Gastroesophageal sphincter (tissue), 4 donors: ENCODE measurements at regions not wholly inside any gene's neighbourhood (a gene's known extent, or its start where the extent isn't known, plus 50 kb on each side); places are given as distances from the start of the nearest gene placed in this dataset.

ENCODE experiments used
- ATAC-seq: fragments of 150-250 bp; one replicate; pipeline ENCODE4 v1.9.1; 2016; ENCODE audit warnings: mild to moderate bottlenecking, moderate library complexity
- H3K27ac ChIP-seq, 4 donors: fragments of 200-600 bp; sonication (generic) in 3 of 4; 1 replicate in 3 of 4; 2 replicates in 1 of 4; pipeline ENCODE4 v1.5.1; 2016 to 2019
- H3K27me3 ChIP-seq: fragments of 200-600 bp; sonication (generic); one replicate; pipeline ENCODE4 v1.5.1; 2019
- H3K36me3 ChIP-seq, 2 donors: fragments of 200-600 bp; sonication (generic); one replicate each; pipeline ENCODE4 v1.5.1; 2019; ENCODE audit warnings: control low read depth in 1 of 2
- H3K4me1 ChIP-seq, 3 donors: fragments of 200-600 bp; sonication (generic); 1 replicate in 2 of 3; 2 replicates in 1 of 3; pipeline ENCODE4 v1.5.1; 2016 to 2019; ENCODE audit warnings: control low read depth in 2 of 3
- H3K4me3 ChIP-seq, 2 donors: fragments of 200-600 bp; sonication (generic); one replicate each; pipeline ENCODE4 v1.5.1; 2019; ENCODE audit warnings: mild to moderate bottlenecking in 1 of 2, moderate library complexity in 1 of 2
- H3K9me3 ChIP-seq, 3 donors: fragments of 200-600 bp; sonication (generic); one replicate each; pipeline ENCODE4 v1.5.1; 2017 to 2019; ENCODE audit warnings: control low read depth in 2 of 3
- EP300 ChIP-seq: sonication (generic); formaldehyde crosslinking; IDR thresholded peaks from one replicate; pipeline ENCODE4 v1.6.1; 2017; ENCODE audit warnings: antibody characterized with exemption, mild to moderate bottlenecking
- POLR2A ChIP-seq, 2 donors: fragments of 450-650 bp; IDR thresholded peaks; one replicate each; pipeline ENCODE4 v1.6.1; 2017; ENCODE audit warnings: antibody characterized with exemption in 2 of 2, mild to moderate bottlenecking in 2 of 2, moderate library complexity in 1 of 2
- POLR2AphosphoS5 ChIP-seq: sonication (generic); formaldehyde crosslinking; IDR thresholded peaks from one replicate; pipeline ENCODE4 v1.6.1; 2017; ENCODE audit warnings: antibody characterized with exemption
- WGBS, 2 donors: methylation state at CpG; one replicate each; pipeline ENCODE4 v1.1.5; 2018; ENCODE audit warnings: low coverage in 1 of 2; 5-methylcytosine and 5-hydroxymethylcytosine counted together
- TF ChIP-seq, protein P1 (sequence below), 4 experiments: fragments of 200-600 bp in 2 of 4; fragments of 450-650 bp in 2 of 4; sonication (generic) in 1 of 4; IDR thresholded peaks; one replicate each; pipeline ENCODE4 v1.5.1; 2017 to 2019; ENCODE audit warnings: antibody characterized with exemption in 4 of 4, mild to moderate bottlenecking in 2 of 4, moderate library complexity in 2 of 4

GRCh38 chr20:43787937-43788336 lies 61.1 kb upstream of the GTSF1L start:
- Histone ChIP-seq H3K4me1 (no peaks in the 10 kb centered on the region), H3K4me3 (no peak overlapping the region), H3K9me3 (peaks cover 0 to 4% (median 2%) of the 10 kb centered on the region in 3 donors), H3K36me3 (no peaks in the 10 kb centered on the region), H3K27me3 (no peaks in the 10 kb centered on the region), H3K27ac (no peak overlapping the region)
- TF ChIP-seq, protein P1, sequence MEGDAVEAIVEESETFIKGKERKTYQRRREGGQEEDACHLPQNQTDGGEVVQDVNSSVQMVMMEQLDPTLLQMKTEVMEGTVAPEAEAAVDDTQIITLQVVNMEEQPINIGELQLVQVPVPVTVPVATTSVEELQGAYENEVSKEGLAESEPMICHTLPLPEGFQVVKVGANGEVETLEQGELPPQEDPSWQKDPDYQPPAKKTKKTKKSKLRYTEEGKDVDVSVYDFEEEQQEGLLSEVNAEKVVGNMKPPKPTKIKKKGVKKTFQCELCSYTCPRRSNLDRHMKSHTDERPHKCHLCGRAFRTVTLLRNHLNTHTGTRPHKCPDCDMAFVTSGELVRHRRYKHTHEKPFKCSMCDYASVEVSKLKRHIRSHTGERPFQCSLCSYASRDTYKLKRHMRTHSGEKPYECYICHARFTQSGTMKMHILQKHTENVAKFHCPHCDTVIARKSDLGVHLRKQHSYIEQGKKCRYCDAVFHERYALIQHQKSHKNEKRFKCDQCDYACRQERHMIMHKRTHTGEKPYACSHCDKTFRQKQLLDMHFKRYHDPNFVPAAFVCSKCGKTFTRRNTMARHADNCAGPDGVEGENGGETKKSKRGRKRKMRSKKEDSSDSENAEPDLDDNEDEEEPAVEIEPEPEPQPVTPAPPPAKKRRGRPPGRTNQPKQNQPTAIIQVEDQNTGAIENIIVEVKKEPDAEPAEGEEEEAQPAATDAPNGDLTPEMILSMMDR (IDR thresholded peaks at IDR 0.05) = no peak
- no peak for TF ChIP-seq POLR2A (IDR thresholded peaks at IDR 0.05)
- no peak for TF ChIP-seq POLR2AphosphoS5
- TF ChIP-seq EP300 = no peak
- ATAC-seq = no peak
- 95 to 100% methylated on average over 2 of the region's 2 CpGs for WGBS, 2 donors

- Histone ChIP-seq H3K4me3 (no peak overlapping the region), H3K36me3 (no peaks in the 10 kb centered on the region), H3K27me3 (no peaks in the 10 kb centered on the region), H3K4me1 (no peaks in the 10 kb centered on the region), H3K27ac (no peak overlapping the region), H3K9me3 (peaks cover 0 to 2% (median 0%) of the 10 kb centered on the region in 3 donors)
- no peak for ATAC-seq
- WGBS, 2 donors = 73 to 74% methylated on average over 3 to 5 of the region's 5 CpGs
- TF ChIP-seq POLR2A (IDR thresholded peaks at IDR 0.05) (no peak), EP300 (no peak), POLR2AphosphoS5 (no peak)
- TF ChIP-seq, protein P1 (IDR thresholded peaks at IDR 0.05) = no peak
Observed at GRCh38 chr20:43786885-43787284, 60.1 kb upstream of the GTSF1L start.

DNA sequence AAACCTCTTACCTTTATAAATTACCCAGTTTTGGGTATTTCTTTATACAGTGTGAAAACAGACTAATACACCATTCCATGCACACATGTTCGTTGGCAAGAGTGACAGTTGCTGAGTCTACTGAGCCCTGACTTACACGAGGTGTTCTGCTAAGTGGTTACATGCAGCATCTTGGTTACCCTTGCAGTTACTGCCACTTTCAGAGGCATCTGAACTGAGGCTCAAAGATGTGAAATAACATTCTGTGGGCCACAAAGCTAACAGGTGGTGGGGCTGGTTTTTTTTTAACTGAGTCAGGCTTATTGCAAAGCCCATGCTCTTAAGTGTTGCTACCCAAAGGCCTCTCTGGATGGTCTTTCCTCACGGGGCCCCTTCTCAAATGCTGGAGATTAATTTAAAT lies 54.4 kb upstream of the GTSF1L start:
- H3K9me3 ChIP-seq = peaks cover 0 to 31% (median 0%) of the 10 kb centered on the region in 3 donors
- TF ChIP-seq EP300 (no peak), POLR2A (IDR thresholded peaks at IDR 0.05) (no peak), POLR2AphosphoS5 (no peak)
- TF ChIP-seq, protein P1 (IDR thresholded peaks at IDR 0.05) = no peak
- H3K27ac ChIP-seq = no peak overlapping the region
- WGBS, 2 donors = 65 to 68% methylated on average over 3 of the region's 3 CpGs
- H3K27me3 ChIP-seq = no peaks in the 10 kb centered on the region
- no peaks in the 10 kb centered on the region for H3K36me3 ChIP-seq
- H3K4me1 ChIP-seq = no peaks in the 10 kb centered on the region
- ATAC-seq = no peak
- no peak overlapping the region for H3K4me3 ChIP-seq

- Histone ChIP-seq H3K27ac (no peak overlapping the region), H3K4me3 (no peak overlapping the region), H3K36me3 (no peaks in the 10 kb centered on the region), H3K9me3 (peaks cover 0 to 31% (median 0%) of the 10 kb centered on the region in 3 donors), H3K27me3 (no peaks in the 10 kb centered on the region), H3K4me1 (no peaks in the 10 kb centered on the region)
- no peak for ATAC-seq
- TF ChIP-seq, protein P1 (IDR thresholded peaks at IDR 0.05) = no peak
- TF ChIP-seq EP300 (no peak), POLR2A (IDR thresholded peaks at IDR 0.05) (no peak), POLR2AphosphoS5 (no peak)
- 80 to 93% methylated on average over 2 of the region's 2 CpGs for WGBS, 2 donors
Observed at GRCh38 chr20:43778375-43778774, 51.6 kb upstream of the GTSF1L start.

DNA sequence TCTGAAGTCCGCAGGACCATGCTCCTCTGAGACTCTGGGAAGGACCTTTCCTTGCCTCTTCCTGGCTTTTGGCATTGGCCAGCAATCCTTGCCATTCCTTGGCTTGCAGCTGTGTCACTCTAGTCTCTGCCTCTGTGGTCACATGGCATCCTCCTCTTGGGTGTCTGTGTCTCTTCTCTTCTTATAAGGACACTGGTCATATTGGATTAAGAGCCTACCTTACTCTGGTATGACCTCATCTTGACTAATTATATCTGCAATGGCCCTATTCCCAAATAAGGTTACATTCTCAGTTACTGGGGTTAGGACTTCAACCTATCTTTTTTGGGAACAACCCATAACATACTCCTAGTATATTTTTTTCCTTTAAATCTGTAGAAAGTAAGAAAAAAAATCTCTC lies 49.9 kb upstream of the GTSF1L start:
- no peak for TF ChIP-seq EP300
- TF ChIP-seq, protein P1 (IDR thresholded peaks at IDR 0.05) = no peak
- TF ChIP-seq POLR2AphosphoS5 = no peak
- no peak for TF ChIP-seq POLR2A (IDR thresholded peaks at IDR 0.05)
- Histone ChIP-seq H3K27me3 (no peaks in the 10 kb centered on the region), H3K4me3 (no peak overlapping the region), H3K27ac (no peak overlapping the region), H3K36me3 (no peaks in the 10 kb centered on the region), H3K4me1 (no peaks in the 10 kb centered on the region), H3K9me3 (peaks cover 0 to 31% (median 0%) of the 10 kb centered on the region in 3 donors)
- WGBS, 2 donors = 83 to 90% methylated on average over 1 of the region's 1 CpG
- no peak for ATAC-seq
